OCI-LY1 (cell line): ENCODE measurements at regions not wholly inside any gene's neighbourhood (a gene's known extent, or its start where the extent isn't known, plus 50 kb on each side); places are given as distances from the start of the nearest gene placed in this dataset.

ENCODE experiments used
- H2AFZ ChIP-seq: fragments of 200-600 bp; sonication (generic), shearing (Covaris generic); 2 replicates; pipeline ENCODE4 v1.6.0; 2014; ENCODE audit warnings: antibody characterized with exemption, mild to moderate bottlenecking, low read length
- H3F3A ChIP-seq: fragments of 200-600 bp; sonication (generic), shearing (Covaris generic); 2 replicates; pipeline ENCODE4 v1.6.0; 2014; ENCODE audit warnings: mild to moderate bottlenecking, antibody characterized with exemption, low read length, moderate library complexity; ENCODE audit not compliant: insufficient read depth
- H3K27ac ChIP-seq: fragments of 200-600 bp; sonication (generic); 2 replicates; pipeline ENCODE4 v1.5.1; 2014; ENCODE audit warnings: low read length, mixed run types, mild to moderate bottlenecking, low read depth; ENCODE audit not compliant: poor library complexity, severe bottlenecking
- H3K27me3 ChIP-seq: fragments of 200-600 bp; sonication (generic); 2 replicates; pipeline ENCODE4 v1.6.0; 2014; ENCODE audit warnings: antibody characterized with exemption, mild to moderate bottlenecking, low read length, moderate library complexity; ENCODE audit not compliant: insufficient read depth
- H3K36me3 ChIP-seq: fragments of 200-600 bp; sonication (generic); 2 replicates; pipeline ENCODE4 v1.6.1; 2014; ENCODE audit warnings: mild to moderate bottlenecking, antibody characterized with exemption, low read length, moderate library complexity, mixed read lengths; ENCODE audit not compliant: insufficient read depth
- H3K4me1 ChIP-seq: fragments of 200-600 bp; sonication (generic); 2 replicates; pipeline ENCODE4 v1.5.1; 2014; ENCODE audit warnings: mild to moderate bottlenecking, low read length, moderate library complexity; ENCODE audit not compliant: insufficient read depth, severe bottlenecking
- H3K4me2 ChIP-seq: fragments of 200-600 bp; sonication (generic), shearing (Covaris generic); 2 replicates; pipeline ENCODE4 v1.6.1; 2014; ENCODE audit warnings: low read length
- H3K4me3 ChIP-seq: fragments of 200-600 bp; sonication (generic); 2 replicates; pipeline ENCODE4 v1.5.1; 2014; ENCODE audit warnings: low read length, low read depth, mild to moderate bottlenecking, mixed read lengths; ENCODE audit not compliant: poor library complexity, severe bottlenecking
- H3K79me2 ChIP-seq: fragments of 200-600 bp; shearing (Covaris generic); 2 replicates; pipeline ENCODE4 v1.6.1; 2016; ENCODE audit warnings: mixed run types, low read length, mixed read lengths; ENCODE audit not compliant: insufficient read depth
- H3K9ac ChIP-seq: fragments of 200-600 bp; sonication (generic), shearing (Covaris generic); 2 replicates; pipeline ENCODE4 v1.6.1; 2014; ENCODE audit warnings: mild to moderate bottlenecking, low read length, mixed read lengths
- H3K9me2 ChIP-seq: fragments of 200-600 bp; sonication (generic), shearing (Covaris generic); 2 replicates; pipeline ENCODE4 v1.6.1; 2014; ENCODE audit warnings: low read depth, mild to moderate bottlenecking, low read length, mixed read lengths
- H3K9me3 ChIP-seq: fragments of 200-600 bp; shearing (Covaris generic); 2 replicates; pipeline ENCODE4 v1.6.1; 2014; ENCODE audit warnings: low read length, mixed read lengths
- H4K20me1 ChIP-seq: fragments of 200-600 bp; sonication (generic), shearing (Covaris generic); 2 replicates; pipeline ENCODE4 v1.6.0; 2016; ENCODE audit warnings: mild to moderate bottlenecking, low read length; ENCODE audit not compliant: insufficient read depth
- CTCF ChIP-seq: fragments of 200-600 bp; sonication (generic), shearing (Covaris generic); IDR thresholded peaks from 2 replicates; pipeline ENCODE4 v1.5.1; 2017; ENCODE audit warnings: mild to moderate bottlenecking, antibody characterized with exemption, low read length, moderate library complexity, mixed read lengths
- EZH2 ChIP-seq: fragments of 200-600 bp; sonication (generic), shearing (Covaris generic); IDR thresholded peaks from 2 replicates; pipeline ENCODE4 v1.8.0; 2017; ENCODE audit warnings: borderline replicate concordance, mixed run types, mild to moderate bottlenecking, antibody characterized with exemption, low read length, moderate library complexity, mixed read lengths

GRCh38 chr13:30093236-30093635, 214.1 kb downstream of the KATNAL1 start:
- H4K20me1 ChIP-seq = no peaks in the 10 kb centered on the region
- no peaks in the 10 kb centered on the region for H3K9me3 ChIP-seq
- H3K9me2 ChIP-seq = no peaks in the 10 kb centered on the region
- H3K4me1 ChIP-seq = no peaks in the 10 kb centered on the region
- no peaks in the 10 kb centered on the region for H3K27me3 ChIP-seq
- no peak overlapping the region for H3K4me3 ChIP-seq
- no peak for TF ChIP-seq CTCF
- no peak for TF ChIP-seq EZH2
- H3K27ac ChIP-seq = no peak overlapping the region
- H2AFZ ChIP-seq = no peak overlapping the region
- no peaks in the 10 kb centered on the region for H3K36me3 ChIP-seq
- H3K4me2 ChIP-seq = no peak overlapping the region
- no peaks in the 10 kb centered on the region for H3F3A ChIP-seq
- no peaks in the 10 kb centered on the region for H3K79me2 ChIP-seq
- no peak overlapping the region for H3K9ac ChIP-seq

- H3K79me2 ChIP-seq = no peaks in the 10 kb centered on the region
Measured at GRCh38 chr13:30091691-30092090, 215.7 kb downstream of the KATNAL1 start.

GRCh38 chr13:30091035-30091434, 216.3 kb downstream of the KATNAL1 start:
- Histone ChIP-seq H3K9ac (no peak overlapping the region), H3K79me2 (no peaks in the 10 kb centered on the region), H3K9me3 (no peaks in the 10 kb centered on the region), H3K36me3 (no peaks in the 10 kb centered on the region), H3K27me3 (no peaks in the 10 kb centered on the region), H2AFZ (no peak overlapping the region), H3K4me2 (no peak overlapping the region), H3K27ac (no peak overlapping the region), H3K4me3 (no peak overlapping the region), H3F3A (no peaks in the 10 kb centered on the region), H3K9me2 (no peaks in the 10 kb centered on the region), H4K20me1 (no peaks in the 10 kb centered on the region), H3K4me1 (no peaks in the 10 kb centered on the region)
- TF ChIP-seq CTCF (no peak), EZH2 (no peak)

More at GRCh38 chr13:30091691-30092090, 215.7 kb downstream of the KATNAL1 start:
- no peak overlapping the region for H2AFZ ChIP-seq
- H3K9ac ChIP-seq = no peak overlapping the region
- no peaks in the 10 kb centered on the region for H3K9me3 ChIP-seq
- no peaks in the 10 kb centered on the region for H3K36me3 ChIP-seq
- TF ChIP-seq EZH2 (no peak), CTCF (no peak)
- no peaks in the 10 kb centered on the region for H3K9me2 ChIP-seq
- H3K27ac ChIP-seq = no peak overlapping the region
- no peak overlapping the region for H3K4me3 ChIP-seq
- no peaks in the 10 kb centered on the region for H4K20me1 ChIP-seq
- H3K4me2 ChIP-seq = no peak overlapping the region
- H3K4me1 ChIP-seq = no peaks in the 10 kb centered on the region
- no peaks in the 10 kb centered on the region for H3K27me3 ChIP-seq
- H3F3A ChIP-seq = no peaks in the 10 kb centered on the region
